Stimulated activated CD4-positive, alpha-beta T cell treated with anti-CD3 and anti-CD28 coated beads, Interleukin-12 subunit alpha, Interleukin-12 subunit beta, amount 100 ng/mL, for 4 hours (primary cell): ENCODE measurements at regions not wholly inside any gene's neighbourhood (a gene's known extent, or its start where the extent isn't known, plus 50 kb on each side); places are given as distances from the start of the nearest gene placed in this dataset.

Experiments used
- DNase-seq: peaks from one replicate; pipeline ENCODE4 v3.0.0-alpha.2; 2020

DNA sequence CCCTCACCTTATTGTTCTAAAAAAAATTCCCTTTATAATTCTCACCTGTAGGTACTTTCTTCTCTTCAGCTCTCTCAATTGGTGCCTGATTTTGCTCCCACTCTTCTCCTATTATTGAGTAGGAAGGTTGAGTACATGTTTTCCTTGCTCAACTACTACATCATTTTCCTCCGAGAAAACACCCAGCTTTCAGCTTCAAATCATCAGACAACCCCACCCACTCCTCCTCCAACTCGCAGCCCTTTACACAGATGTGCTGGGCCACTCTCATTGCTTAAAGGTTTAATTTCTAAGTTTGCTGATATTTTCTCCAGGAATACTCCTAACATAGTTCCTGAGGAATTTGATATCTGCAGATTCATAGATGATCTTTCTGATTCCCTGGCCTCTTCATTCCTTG, 734.4 kb upstream of the ZEB2 start:
- DNase-seq: no peak

DNA sequence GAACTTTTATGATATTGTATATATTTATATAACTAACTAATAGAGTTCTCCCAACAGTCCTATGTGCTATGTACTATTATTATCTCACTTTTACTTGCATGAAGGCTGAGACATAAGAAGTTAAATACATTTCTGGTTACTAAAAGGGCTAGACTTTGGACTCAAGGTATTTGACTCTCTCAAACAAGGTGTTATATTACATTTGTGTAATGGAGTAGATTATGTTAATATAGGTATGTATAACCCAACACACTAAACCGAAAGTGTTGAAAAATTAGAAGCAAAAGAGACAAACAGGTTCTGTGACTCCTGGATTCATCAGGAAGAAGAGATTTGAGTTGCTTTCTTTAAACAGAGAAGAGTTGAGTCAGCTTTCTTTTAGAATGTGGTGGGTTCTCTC, 733.6 kb upstream of the ZEB2 start:
- no peak for DNase-seq

DNA sequence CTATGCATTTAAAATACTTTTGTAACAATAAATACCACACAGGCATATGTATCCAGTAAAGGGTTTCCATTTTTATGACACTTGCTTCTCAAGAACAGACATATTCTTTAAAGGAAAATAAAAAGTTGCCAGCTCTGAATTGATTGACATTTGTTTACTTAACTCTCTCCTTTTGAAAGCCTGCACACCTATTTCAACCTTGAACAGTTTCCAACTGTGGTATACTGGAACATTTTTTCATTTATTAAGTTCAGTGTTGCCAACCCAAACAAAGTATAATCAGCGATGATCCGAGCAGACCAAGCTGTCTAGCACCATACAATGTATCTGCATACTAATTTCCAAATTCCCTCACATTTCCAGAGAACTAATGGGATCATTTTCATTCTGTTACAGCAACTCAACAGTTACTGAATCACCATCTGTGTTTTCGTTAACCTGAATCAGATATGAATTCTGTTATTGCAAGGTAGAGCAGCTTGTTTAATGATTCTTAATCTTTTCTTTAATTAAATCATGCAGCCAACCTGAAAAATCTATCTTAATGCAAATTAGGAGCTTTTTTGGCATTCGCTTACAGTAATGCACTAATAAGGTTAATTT, 725.5 kb upstream of the ZEB2 start:
- DNase-seq: no peak

DNA sequence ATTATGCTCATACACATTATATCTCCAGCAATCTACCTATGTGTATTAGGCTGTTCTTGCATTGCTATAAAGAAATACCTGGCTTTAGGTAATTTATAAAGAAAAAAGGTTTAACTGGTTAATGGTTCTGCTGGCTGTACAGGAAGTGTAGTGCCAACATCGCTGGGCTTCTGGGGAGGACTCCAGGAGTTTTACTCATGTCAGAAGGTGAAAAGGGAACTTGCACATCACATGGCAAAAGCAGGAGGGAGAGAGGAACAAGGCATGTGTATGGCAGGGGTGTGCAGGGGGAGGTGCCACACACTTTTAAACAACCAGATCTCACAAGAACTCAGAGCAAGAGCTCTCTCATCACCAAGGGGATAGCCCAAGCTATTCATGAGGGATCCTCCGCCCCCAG, 715.4 kb upstream of the ZEB2 start:
- no peak for DNase-seq

GRCh38 chr2:145230546-145230945, 710.6 kb upstream of the ZEB2 start:
- DNase-seq: no peak

GRCh38 chr2:145228506-145228905, 708.6 kb upstream of the ZEB2 start:
- no peak for DNase-seq

DNA sequence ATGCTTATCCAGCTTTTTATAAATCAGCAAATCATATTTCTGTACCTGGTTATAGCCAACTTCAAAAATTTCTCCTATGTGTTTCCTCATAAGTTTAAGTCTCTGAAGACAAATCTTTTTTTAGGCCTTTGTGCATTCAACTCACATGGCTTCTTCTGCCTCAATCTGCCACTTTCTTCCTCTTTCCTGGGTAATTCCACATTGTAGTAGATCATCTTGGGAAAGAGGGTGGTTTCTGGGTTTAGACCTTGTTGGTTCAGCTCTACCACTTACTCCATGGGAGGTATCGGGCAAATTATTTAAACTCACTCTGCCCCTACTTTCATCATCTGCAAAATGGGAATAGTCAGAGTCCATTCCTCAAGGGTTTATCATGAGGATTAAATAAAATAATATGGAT, 707.0 kb upstream of the ZEB2 start:
- DNase-seq: no peak

GRCh38 chr2:145221516-145221915, 701.6 kb upstream of the ZEB2 start:
- no peak for DNase-seq

- DNase-seq: no peak
Observed at GRCh38 chr2:145221032-145221431, 701.1 kb upstream of the ZEB2 start.

DNA sequence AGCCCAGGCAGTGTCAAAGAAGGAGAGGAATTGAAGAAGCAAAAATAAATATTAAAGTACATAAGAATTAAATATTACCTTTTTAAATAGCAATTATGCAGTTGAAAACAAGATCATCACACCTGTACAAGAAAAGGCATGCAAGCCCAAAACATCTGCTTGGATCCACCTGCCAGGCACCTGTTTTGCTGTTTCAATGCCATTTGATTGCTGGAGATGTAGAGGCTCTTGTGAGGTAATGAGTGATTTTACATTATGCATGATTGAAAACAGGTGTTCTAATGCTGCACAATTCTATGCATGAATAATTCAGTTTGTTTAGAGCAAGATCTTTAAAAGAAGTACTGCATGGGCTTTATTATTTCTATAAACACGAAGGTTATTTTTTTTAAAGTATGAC, 700.6 kb upstream of the ZEB2 start:
- DNase-seq: no peak

GRCh38 chr2:145207884-145208283, 688.0 kb upstream of the ZEB2 start:
- DNase-seq: no peak

DNA sequence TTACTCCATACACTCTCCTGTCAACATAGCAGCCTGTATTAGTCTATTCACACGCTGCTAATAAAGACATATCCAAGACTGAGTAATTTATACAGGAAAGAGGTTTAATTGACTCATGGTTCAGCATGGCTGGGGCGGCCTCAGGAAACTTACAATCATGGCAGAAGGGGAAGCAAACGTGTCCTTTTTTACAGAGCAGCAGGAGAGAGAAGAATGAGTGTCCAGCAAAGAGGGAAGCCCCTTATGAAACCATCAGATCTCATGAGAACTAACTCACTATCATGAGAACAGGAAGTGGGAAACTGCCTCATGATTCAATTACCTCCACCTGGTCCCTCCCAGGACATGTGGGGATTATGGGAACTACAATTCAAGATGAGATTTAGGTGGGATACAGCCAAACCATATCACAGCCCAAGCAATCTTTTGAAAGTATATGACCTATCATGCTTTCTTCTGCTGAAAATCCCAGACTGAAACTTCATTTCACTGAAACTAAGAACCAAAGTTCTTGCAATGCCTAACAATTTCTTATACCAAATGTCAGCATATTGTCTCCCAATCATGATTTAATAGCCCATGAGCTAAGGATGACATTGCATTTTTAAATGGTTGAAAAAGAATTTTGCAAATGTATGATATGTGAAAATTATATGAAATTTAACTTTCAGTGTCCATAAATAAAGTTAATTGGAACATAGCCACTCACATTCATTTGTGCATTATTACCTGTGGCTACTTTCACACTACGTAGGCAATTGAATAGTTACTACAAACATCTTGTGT, 686.8 kb upstream of the ZEB2 start:
- DNase-seq: no peak

- no peak for DNase-seq
Observed at GRCh38 chr2:145203891-145204290, 684.0 kb upstream of the ZEB2 start.

- DNase-seq: no peak
Observed at GRCh38 chr2:145199827-145200706, 680.1 kb upstream of the ZEB2 start.

- no peak for DNase-seq
Observed at GRCh38 chr2:145199042-145199441, 679.1 kb upstream of the ZEB2 start.

DNA sequence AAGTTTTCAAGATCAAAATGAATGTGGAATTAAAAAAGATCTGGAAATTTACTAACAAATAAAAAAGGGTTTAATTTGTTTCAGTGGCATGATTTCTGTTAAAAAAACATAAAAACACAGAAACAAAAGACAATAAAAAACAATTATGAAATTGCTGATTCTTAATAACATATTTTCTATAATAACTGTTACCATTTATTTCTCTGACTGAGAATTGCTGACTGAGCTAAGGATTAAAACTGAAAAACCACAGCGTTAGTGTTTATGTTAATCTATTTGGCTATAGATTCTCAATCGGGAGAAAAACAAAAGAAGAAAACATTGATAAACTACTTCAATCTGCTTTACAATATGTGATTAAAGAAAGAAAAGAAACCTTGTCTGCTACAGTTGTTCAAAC, 678.6 kb upstream of the ZEB2 start:
- DNase-seq: no peak

DNA sequence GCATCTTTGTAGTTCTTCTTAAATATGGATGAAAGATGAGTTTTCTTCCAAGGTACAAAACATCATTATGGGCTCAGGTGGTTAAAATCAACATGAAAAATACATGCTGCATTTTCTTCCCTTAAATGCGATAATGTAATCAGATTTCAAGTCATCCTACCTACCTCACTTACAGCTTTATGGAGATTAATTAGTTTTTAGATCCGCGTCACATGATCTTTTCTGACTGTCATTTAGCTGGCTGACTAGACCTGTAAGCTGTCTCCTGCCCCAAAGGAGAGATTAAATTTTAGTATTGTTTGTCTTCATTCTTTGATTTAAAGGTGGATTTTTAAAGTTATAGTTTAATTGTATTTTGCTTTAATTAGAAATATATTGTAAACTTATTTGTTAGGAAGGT, 678.0 kb upstream of the ZEB2 start:
- no peak for DNase-seq

DNA sequence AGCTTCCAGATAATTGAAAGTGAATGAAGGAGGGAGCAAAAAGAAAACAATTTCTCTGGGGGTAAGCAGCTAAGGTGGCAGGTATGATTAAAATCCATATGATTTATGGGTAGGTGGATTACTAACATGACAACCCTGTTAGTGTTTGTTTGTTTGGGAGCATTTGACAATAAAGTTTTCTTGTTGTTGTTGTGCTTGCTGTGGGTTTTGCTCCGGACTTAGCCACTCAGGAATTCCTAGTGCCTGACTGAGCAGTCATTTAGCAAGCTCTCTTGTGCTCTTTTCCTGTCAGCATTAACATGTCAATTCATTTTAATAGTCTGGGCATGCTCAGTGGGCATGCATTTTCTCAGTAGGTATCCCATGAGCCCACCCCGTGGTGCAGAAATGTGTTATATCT, 674.8 kb upstream of the ZEB2 start:
- no peak for DNase-seq

DNA sequence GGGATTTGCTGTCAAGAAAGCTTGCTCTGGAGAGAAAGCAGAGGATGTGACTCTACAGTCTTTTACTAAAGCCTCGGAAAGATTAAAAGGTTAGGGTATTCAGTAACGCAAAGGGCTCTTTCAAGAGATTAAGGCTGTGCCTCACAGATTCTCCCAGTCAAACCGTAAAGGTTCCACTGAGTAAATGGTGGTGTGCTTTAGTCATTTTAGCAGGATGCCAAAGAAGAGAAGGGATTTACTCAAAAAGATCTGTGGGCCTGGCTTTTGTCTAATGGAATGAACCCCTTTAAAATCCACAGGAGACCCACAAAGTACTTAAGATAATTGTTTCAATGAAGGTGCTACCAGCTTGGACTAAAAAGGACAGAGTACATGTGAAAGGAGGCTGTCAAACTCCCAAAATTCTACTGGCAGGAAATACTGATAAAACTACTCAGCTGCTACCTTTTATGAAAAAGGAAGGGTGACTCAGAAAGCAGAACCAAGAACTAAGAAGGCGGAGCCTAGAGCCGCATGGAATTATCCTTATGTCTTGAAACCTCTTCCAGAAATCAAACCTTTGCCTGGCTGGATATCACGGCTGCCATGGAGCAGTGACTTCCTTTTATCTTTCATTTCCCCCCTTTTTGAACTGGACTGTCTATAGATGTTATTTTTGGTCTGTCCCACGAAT, 670.2 kb upstream of the ZEB2 start:
- no peak for DNase-seq

DNA sequence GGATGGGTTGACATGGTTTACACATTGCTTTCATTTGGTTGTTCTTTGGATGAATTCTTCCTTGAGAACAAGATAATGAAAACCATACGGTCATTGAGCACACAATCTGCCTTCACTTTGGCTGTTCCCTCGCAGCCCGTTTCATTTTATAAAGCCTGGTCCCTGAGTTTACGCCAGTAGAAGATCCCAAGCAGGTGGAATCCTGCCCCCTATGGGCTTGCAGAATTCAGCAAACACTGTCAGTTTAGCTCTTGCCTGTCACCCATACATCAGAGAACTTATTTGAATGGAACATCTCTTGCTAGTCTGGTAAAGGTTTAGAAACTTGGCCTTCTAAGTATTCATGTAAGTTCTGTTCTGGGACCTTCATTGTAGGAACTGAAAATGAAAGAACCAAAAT, 666.4 kb upstream of the ZEB2 start:
- no peak for DNase-seq

GRCh38 chr2:145185696-145186095, 665.8 kb upstream of the ZEB2 start:
- no peak for DNase-seq

DNA sequence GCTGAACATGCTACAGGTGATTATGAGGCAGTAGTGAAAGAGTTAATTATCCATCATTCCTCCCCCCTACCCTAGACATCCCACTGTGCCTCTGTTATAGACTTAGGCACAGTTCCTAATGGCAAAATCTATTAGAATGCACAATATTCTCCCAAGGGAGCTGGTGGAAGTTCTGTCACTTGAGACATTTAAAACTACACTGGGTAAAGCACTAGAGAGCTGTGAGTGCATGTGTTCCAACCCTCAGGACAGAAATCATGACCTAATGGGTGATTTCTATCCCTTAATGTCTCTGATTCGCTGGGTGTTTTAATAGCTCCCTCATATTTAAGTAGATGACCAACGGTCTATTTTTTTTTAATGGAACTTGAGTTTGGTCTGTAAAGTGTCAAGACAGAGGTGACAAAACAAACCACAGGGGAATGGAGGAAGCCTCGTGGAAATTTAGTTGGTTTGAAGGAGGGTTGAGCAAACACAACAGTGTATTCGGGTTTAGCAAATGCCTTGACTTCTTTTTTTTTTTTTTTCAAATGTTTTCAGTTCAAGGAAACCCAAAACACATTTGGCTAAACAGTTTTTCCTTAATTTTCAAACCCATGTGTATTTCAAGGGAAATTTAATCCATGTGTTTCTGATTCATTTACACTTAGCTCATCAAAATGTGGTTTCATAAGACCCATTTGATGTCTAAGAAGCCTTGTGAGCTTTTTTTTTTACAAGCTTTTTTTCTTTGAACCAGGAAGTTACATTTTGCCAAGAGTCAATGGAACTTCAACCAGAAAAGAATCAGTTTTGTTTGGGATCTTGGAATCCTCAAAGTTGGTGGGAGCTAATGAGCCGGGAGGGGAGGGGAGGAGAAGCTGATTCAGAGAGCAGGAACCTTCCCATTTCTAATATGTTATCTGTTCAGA, 665.1 kb upstream of the ZEB2 start:
- DNase-seq: no peak
